H1 (cell line): ENCODE measurements at regions not wholly inside any gene's neighbourhood (a gene's known extent, or its start where the extent isn't known, plus 50 kb on each side); places are given as distances from the start of the nearest gene placed in this dataset.

Experiments
- CTCF ChIA-PET: fragments of 300-600 bp; sonication (Branson Sonifier 250); formaldehyde crosslinking; loops from one replicate; lab custom pipeline; 2021; ENCODE audit not compliant: partially characterized antibody; lab: Charles Lee
- POLR2A ChIA-PET: fragments of 300-600 bp; sonication (Branson Sonifier 250); formaldehyde crosslinking; loops from one replicate; lab custom pipeline; 2021; ENCODE audit warnings: inconsistent platforms; ENCODE audit not compliant: partially characterized antibody; lab: Charles Lee
- DNase-seq, 2 experiments: peaks; one replicate each; pipeline versions ENCODE4 v3.0.0 to v3.0.0-alpha.2; 2010 to 2022; ENCODE audit warnings: low spot score in 2 of 2, low read depth in 1 of 2, mixed read lengths in 1 of 2
- FAIRE-seq: peaks from 2 replicates; lab custom pipeline; 2011; peaks lifted over from hg19 to GRCh38; lab: Jason Lieb, UNC
- H2AFZ ChIP-seq: 2 replicates; pipeline ENCODE4 v1.8.1; 2012; ENCODE audit warnings: low read length, inconsistent platforms
- H2AK5ac ChIP-seq: 2 replicates; pipeline ENCODE4 v1.6.1; 2013; ENCODE audit warnings: low read depth, low read length
- H2BK120ac ChIP-seq: replicated peaks from 2 replicates; pipeline ENCODE3; 2013; ENCODE audit warnings: low read depth, low read length, inconsistent platforms
- H2BK12ac ChIP-seq: 2 replicates; pipeline ENCODE4 v1.6.1; 2013; ENCODE audit warnings: low read depth, low read length
- H2BK15ac ChIP-seq: 2 replicates; pipeline ENCODE4 v1.6.1; 2013; ENCODE audit warnings: low read length
- H2BK20ac ChIP-seq: 2 replicates; pipeline ENCODE4 v1.6.1; 2013; ENCODE audit warnings: low read length
- H2BK5ac ChIP-seq: 2 replicates; pipeline ENCODE4 v1.6.1; 2013; ENCODE audit warnings: low read depth, low read length
- H3K14ac ChIP-seq: 2 replicates; pipeline ENCODE4 v1.6.1; 2013; ENCODE audit warnings: inconsistent platforms; ENCODE audit not compliant: insufficient read length
- H3K18ac ChIP-seq: 2 replicates; pipeline ENCODE4 v1.6.1; 2013; ENCODE audit warnings: low read length; ENCODE audit errors: extremely low read depth
- H3K23ac ChIP-seq: 2 replicates; pipeline ENCODE4 v1.6.1; 2013; ENCODE audit warnings: inconsistent platforms; ENCODE audit not compliant: insufficient read length
- H3K23me2 ChIP-seq: 2 replicates; pipeline ENCODE4 v1.6.1; 2013; ENCODE audit warnings: low read depth, low read length
- H3K27ac ChIP-seq: 2 replicates; pipeline ENCODE4 v1.6.1; 2011; ENCODE audit warnings: low read depth, low read length, inconsistent platforms
- H3K27me3 ChIP-seq, 4 experiments: replicated peaks in 1 of 4; 1 replicate in 1 of 4; 2 replicates in 3 of 4; pipeline versions ENCODE4 v1.6.1 to v1.8.1; 2011 to 2013; ENCODE audit warnings: low read length in 3 of 4, mild to moderate bottlenecking in 3 of 4, inconsistent platforms in 2 of 4, mixed read lengths in 2 of 4, moderate library complexity in 1 of 4; ENCODE audit not compliant: control insufficient read depth in 3 of 4, insufficient read depth in 3 of 4; ENCODE audit errors: extremely low read depth in 1 of 4
- H3K36me3 ChIP-seq, 4 experiments: 2 replicates each; pipeline versions ENCODE4 v1.6.1 to v1.8.1; 2011 to 2013; ENCODE audit warnings: mild to moderate bottlenecking in 4 of 4, low read length in 3 of 4, moderate library complexity in 2 of 4, control low read depth in 1 of 4, inconsistent platforms in 1 of 4; ENCODE audit not compliant: insufficient read depth in 4 of 4, control insufficient read depth in 2 of 4
- H3K4ac ChIP-seq: replicated peaks from 2 replicates; pipeline ENCODE3; 2013; ENCODE audit warnings: low read length, low read depth, mixed read lengths, inconsistent platforms; ENCODE audit not compliant: insufficient read length
- H3K4me1 ChIP-seq, 4 experiments: replicated peaks in 1 of 4; 1 replicate in 1 of 4; 2 replicates in 3 of 4; pipeline versions ENCODE4 v1.6.1 to v1.8.1; 2011 to 2013; ENCODE audit warnings: low read length in 3 of 4, inconsistent platforms in 2 of 4, mixed read lengths in 1 of 4; ENCODE audit not compliant: insufficient read depth in 4 of 4, control insufficient read depth in 3 of 4
- H3K4me2 ChIP-seq, 2 experiments: 2 replicates each; pipeline versions ENCODE4 v1.6.1 to v1.8.1; 2011 to 2013; ENCODE audit warnings: low read depth in 2 of 2, low read length in 2 of 2, control low read depth in 1 of 2, inconsistent platforms in 1 of 2, mild to moderate bottlenecking in 1 of 2; ENCODE audit not compliant: insufficient read depth in 1 of 2
- H3K4me3 ChIP-seq, 4 experiments: fragments of 200-600, 300-600 bp in 1 of 4; sonication (generic), shearing (Covaris generic), sonication (Bioruptor Twin) in 1 of 4; 2 replicates each; pipeline versions ENCODE4 v1.5.1 to v1.8.1; 2011 to 2016; ENCODE audit warnings: low read length in 4 of 4, low read depth in 3 of 4, control low read depth in 2 of 4, inconsistent platforms in 2 of 4, mild to moderate bottlenecking in 2 of 4, mixed read lengths in 1 of 4, moderate library complexity in 1 of 4; ENCODE audit not compliant: insufficient read depth in 2 of 4; ENCODE audit errors: extremely low read depth in 1 of 4
- H3K56ac ChIP-seq: replicated peaks from 2 replicates; pipeline ENCODE3; 2013; ENCODE audit warnings: low read depth, mild to moderate bottlenecking, mixed read lengths, low read length, inconsistent platforms; ENCODE audit not compliant: insufficient read length
- H3K79me1 ChIP-seq: 2 replicates; pipeline ENCODE4 v1.6.1; 2013; ENCODE audit warnings: low read depth, low read length, control low read depth
- H3K79me2 ChIP-seq, 2 experiments: 2 replicates each; pipeline versions ENCODE4 v1.6.1 to v1.8.1; 2012 to 2013; ENCODE audit warnings: low read length in 2 of 2, mild to moderate bottlenecking in 2 of 2, inconsistent platforms in 1 of 2; ENCODE audit not compliant: insufficient read depth in 2 of 2, control insufficient read depth in 1 of 2
- H3K9ac ChIP-seq, 4 experiments: replicated peaks in 1 of 4; 1 replicate in 1 of 4; 2 replicates in 3 of 4; pipeline versions ENCODE4 v1.6.1 to v1.8.1; 2011 to 2013; ENCODE audit warnings: low read depth in 3 of 4, low read length in 3 of 4, control low read depth in 2 of 4, mild to moderate bottlenecking in 2 of 4, moderate library complexity in 2 of 4, inconsistent platforms in 1 of 4; ENCODE audit errors: extremely low read depth in 1 of 4
- H3K9me3 ChIP-seq, 2 experiments: 2 replicates each; pipeline versions ENCODE4 v1.6.1 to v1.8.1; 2012 to 2013; ENCODE audit warnings: mild to moderate bottlenecking in 2 of 2, moderate library complexity in 2 of 2, control low read depth in 1 of 2, inconsistent platforms in 1 of 2, low read depth in 1 of 2, low read length in 1 of 2, mixed read lengths in 1 of 2; ENCODE audit not compliant: insufficient read depth in 2 of 2
- H4K20me1 ChIP-seq, 2 experiments: replicated peaks in 1 of 2; 2 replicates each; pipeline versions ENCODE3 to v1.8.1; 2011 to 2013; ENCODE audit warnings: inconsistent platforms in 2 of 2, low read length in 2 of 2, mild to moderate bottlenecking in 1 of 2; ENCODE audit not compliant: insufficient read depth in 2 of 2, control insufficient read depth in 1 of 2
- H4K5ac ChIP-seq: 2 replicates; pipeline ENCODE4 v1.6.1; 2013; ENCODE audit warnings: low read length, low read depth, mixed read lengths, inconsistent platforms; ENCODE audit not compliant: insufficient read length
- H4K8ac ChIP-seq: 2 replicates; pipeline ENCODE4 v1.8.0; 2013; ENCODE audit warnings: mild to moderate bottlenecking, moderate library complexity, low read length, inconsistent platforms; ENCODE audit not compliant: insufficient read depth; ENCODE audit errors: extremely low read depth
- H4K91ac ChIP-seq: replicated peaks from 2 replicates; pipeline ENCODE3; 2013; ENCODE audit warnings: low read length, mixed read lengths, inconsistent platforms; ENCODE audit not compliant: insufficient read length
- BACH1 ChIP-seq: IDR thresholded peaks from 2 replicates; pipeline ENCODE4 v1.6.1; 2012; ENCODE audit warnings: low read length, improper control_type of control experiment
- EZH2 ChIP-seq: fragments of 200-600 bp; sonication (generic); IDR thresholded peaks from 2 replicates; pipeline ENCODE4 v1.7.1; 2012; ENCODE audit warnings: low read depth, mild to moderate bottlenecking, moderate library complexity, low read length, inconsistent platforms; ENCODE audit not compliant: severe bottlenecking
- HDAC6 ChIP-seq: IDR thresholded peaks from one replicate; pipeline ENCODE4 v1.7.1; 2012; ENCODE audit warnings: low read depth, mild to moderate bottlenecking, inconsistent platforms, low read length, moderate library complexity
- JUN ChIP-seq: IDR thresholded peaks from 2 replicates; pipeline ENCODE4 v1.6.1; 2011; ENCODE audit warnings: low read depth, mild to moderate bottlenecking, improper control_type of control experiment, low read length
- POLR2AphosphoS5 ChIP-seq: IDR thresholded peaks from 2 replicates; pipeline ENCODE4 v1.6.1; 2011; ENCODE audit warnings: low read depth, low read length
- RBBP5 ChIP-seq: IDR thresholded peaks from 2 replicates; pipeline ENCODE4 v1.7.1; 2012; ENCODE audit warnings: low read depth, mild to moderate bottlenecking, inconsistent platforms, low read length, moderate library complexity, borderline replicate concordance
- SAP30 ChIP-seq: fragments of 300-600 bp; sonication (generic); IDR thresholded peaks from 2 replicates; pipeline ENCODE4 v1.7.1; 2012; ENCODE audit warnings: low read length, moderate library complexity, mild to moderate bottlenecking, inconsistent platforms; ENCODE audit not compliant: insufficient read depth, insufficient replicate concordance
- SIRT6 ChIP-seq: IDR thresholded peaks from one replicate; pipeline ENCODE4 v1.7.1; 2012; ENCODE audit warnings: low read length, inconsistent platforms
- SIX5 ChIP-seq: IDR thresholded peaks from 2 replicates; pipeline ENCODE4 v1.6.1; 2011; ENCODE audit warnings: mild to moderate bottlenecking, low read depth, low read length
- YY1 ChIP-seq: IDR thresholded peaks from 2 replicates; pipeline ENCODE4 v1.6.1; 2011; ENCODE audit warnings: low read depth, mild to moderate bottlenecking, low read length
- ZNF274 ChIP-seq: IDR thresholded peaks from 2 replicates; pipeline ENCODE4 v1.7.0; 2012; ENCODE audit warnings: low read length, borderline replicate concordance; ENCODE audit errors: extremely low read depth
- WGBS, 2 experiments: shearing (Covaris generic) in 1 of 2; methylation state at CpG; one replicate each; pipeline versions ENCODE4 v1.1.6 to v1.1.7; 2013 to 2015; ENCODE audit warnings: low lambda C conversion rate in 2 of 2, mixed read lengths in 2 of 2, inconsistent platforms in 1 of 2, low coverage in 1 of 2, missing lambda C conversion rate in 1 of 2; ENCODE audit not compliant: insufficient replicate concordance in 2 of 2, insufficient coverage in 1 of 2, insufficient read length in 1 of 2; ENCODE audit errors: extremely low coverage in 1 of 2, missing lambda C conversion rate in 1 of 2; 5-methylcytosine and 5-hydroxymethylcytosine counted together
- TF ChIP-seq, protein P1 (sequence below), 3 experiments: IDR thresholded peaks; 1 replicate in 2 of 3; 2 replicates in 1 of 3; pipeline versions ENCODE4 v1.5.1 to v1.6.1; 2011; ENCODE audit warnings: low read length in 3 of 3, mild to moderate bottlenecking in 3 of 3, inconsistent platforms in 2 of 3, low read depth in 1 of 3, moderate library complexity in 1 of 3; ENCODE audit not compliant: insufficient read depth in 1 of 3; ENCODE audit errors: control extremely low read depth in 1 of 3

DNA sequence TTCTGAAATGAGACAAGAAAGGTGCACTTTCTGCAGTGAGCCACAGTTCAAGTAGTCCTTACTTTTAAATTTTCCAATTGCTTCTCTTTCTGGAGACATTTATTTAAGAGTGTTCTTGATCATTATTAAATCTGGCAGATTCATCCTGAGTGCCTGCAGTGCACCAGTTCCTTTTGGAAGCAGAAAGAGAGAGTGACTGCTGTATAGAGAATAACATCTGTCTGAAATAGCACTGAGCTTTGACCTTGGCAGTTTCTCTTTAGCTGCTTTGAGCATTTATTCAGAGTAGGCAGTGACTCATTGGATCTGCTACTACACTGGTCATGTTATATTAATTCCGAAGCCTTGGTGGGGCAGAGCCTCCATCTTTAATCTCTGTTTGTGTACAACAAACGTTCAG, 1373.7 kb downstream of the PCDH9 start:
- Histone ChIP-seq H3K27ac (no peak overlapping the region), H2BK5ac (no peak overlapping the region), H2BK120ac (no peak overlapping the region), H2AK5ac (no peak overlapping the region), H3K9ac (no peak overlapping the region), H3K56ac (no peak overlapping the region), H4K91ac (no peak overlapping the region), H2BK15ac (no peak overlapping the region), H3K4me2 (no peak overlapping the region), H3K79me1 (no peaks in the 10 kb centered on the region), H3K9me3 (no peaks in the 10 kb centered on the region), H2BK12ac (no peak overlapping the region), H3K4me3 (no peak overlapping the region), H3K27me3 (no peaks in the 10 kb centered on the region), H3K23me2 (no peaks in the 10 kb centered on the region), H3K4me1 (no peaks in the 10 kb centered on the region), H4K8ac (no peak overlapping the region), H3K18ac (no peak overlapping the region), H4K5ac (no peak overlapping the region), H4K20me1 (no peaks in the 10 kb centered on the region), H3K79me2 (no peaks in the 10 kb centered on the region), H3K36me3 (no peaks in the 10 kb centered on the region), H2BK20ac (no peak overlapping the region), H3K14ac (no peak overlapping the region), H3K4ac (no peak overlapping the region), H2AFZ (no peak overlapping the region), H3K23ac (no peak overlapping the region)
- CTCF ChIA-PET = interaction anchor here (1.1 kb wide), 1 partner anchor 10 kb away, joined by 3 read pairs; no protein-coding TSS in a partner anchor
- TF ChIP-seq ZNF274 (no peak), POLR2AphosphoS5 (no peak), SAP30 (no peak), SIRT6 (no peak), EZH2 (no peak), BACH1 (no peak), JUN (no peak), RBBP5 (no peak), HDAC6 (no peak), SIX5 (no peak), YY1 (no peak)
- TF ChIP-seq, protein P1, sequence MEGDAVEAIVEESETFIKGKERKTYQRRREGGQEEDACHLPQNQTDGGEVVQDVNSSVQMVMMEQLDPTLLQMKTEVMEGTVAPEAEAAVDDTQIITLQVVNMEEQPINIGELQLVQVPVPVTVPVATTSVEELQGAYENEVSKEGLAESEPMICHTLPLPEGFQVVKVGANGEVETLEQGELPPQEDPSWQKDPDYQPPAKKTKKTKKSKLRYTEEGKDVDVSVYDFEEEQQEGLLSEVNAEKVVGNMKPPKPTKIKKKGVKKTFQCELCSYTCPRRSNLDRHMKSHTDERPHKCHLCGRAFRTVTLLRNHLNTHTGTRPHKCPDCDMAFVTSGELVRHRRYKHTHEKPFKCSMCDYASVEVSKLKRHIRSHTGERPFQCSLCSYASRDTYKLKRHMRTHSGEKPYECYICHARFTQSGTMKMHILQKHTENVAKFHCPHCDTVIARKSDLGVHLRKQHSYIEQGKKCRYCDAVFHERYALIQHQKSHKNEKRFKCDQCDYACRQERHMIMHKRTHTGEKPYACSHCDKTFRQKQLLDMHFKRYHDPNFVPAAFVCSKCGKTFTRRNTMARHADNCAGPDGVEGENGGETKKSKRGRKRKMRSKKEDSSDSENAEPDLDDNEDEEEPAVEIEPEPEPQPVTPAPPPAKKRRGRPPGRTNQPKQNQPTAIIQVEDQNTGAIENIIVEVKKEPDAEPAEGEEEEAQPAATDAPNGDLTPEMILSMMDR (IDR thresholded peaks at IDR 0.05; ENCODE audit: control extremely low read depth in 1 of 3, insufficient read depth in 1 of 3, low read depth in 1 of 3, low read length in 3 of 3) = no peak
- POLR2A ChIA-PET = no interaction called here
- FAIRE-seq = no peak
- 87% methylated on average over 2 of the region's 2 CpGs; no CpG with 5 or more reads in 1 of the 2 experiments for WGBS, 2 experiments
- no peak for DNase-seq
